Activated T-cell treated with anti-CD3 and anti-CD28 coated beads, Interleukin-2, amount 50 U/mL, for 72 hours (primary cell): ENCODE measurements at regions not wholly inside any gene's neighbourhood (a gene's known extent, or its start where the extent isn't known, plus 50 kb on each side); places are given as distances from the start of the nearest gene placed in this dataset.
"Not testable (repeated sequence)": the region's sequence is repeated elsewhere in the genome, so short reads cannot be mapped to it uniquely, and the experiment has no call there.

Experiments
- ATAC-seq, 2 donors: fragments of 150-1000 bp; cut with Tn5 transposase; replicated peaks in 1 of 2; 2 replicates each; pipeline ENCODE4 v1.10.0; 2021; ENCODE audit warnings: moderate library complexity in 2 of 2, mild to moderate bottlenecking in 1 of 2
- DNase-seq, 2 donors: peaks; one replicate each; pipeline ENCODE4 v3.0.0; 2021 to 2022; ENCODE audit warnings: mixed read lengths in 1 of 2
- H3K27ac Mint-ChIP-seq: one replicate; pipeline ENCODE4 v1.8.0; 2022; ENCODE audit warnings: mild to moderate bottlenecking, moderate library complexity, mixed read lengths
- H3K27me3 Mint-ChIP-seq: one replicate; pipeline ENCODE4 v1.8.0; 2022; ENCODE audit warnings: low read depth, mixed read lengths
- H3K36me3 Mint-ChIP-seq, 2 donors: one replicate each; pipeline ENCODE4 v1.8.0; 2022; ENCODE audit warnings: mixed read lengths in 2 of 2, mild to moderate bottlenecking in 1 of 2; ENCODE audit not compliant: insufficient read depth in 2 of 2
- H3K4me1 Mint-ChIP-seq: one replicate; pipeline ENCODE4 v1.8.0; 2022; ENCODE audit warnings: low read depth, mixed read lengths
- H3K4me3 Mint-ChIP-seq, 2 donors: one replicate each; pipeline ENCODE4 v1.8.0; 2022; ENCODE audit warnings: mild to moderate bottlenecking in 2 of 2, mixed read lengths in 2 of 2, moderate library complexity in 2 of 2
- H3K9me3 Mint-ChIP-seq, 2 donors: one replicate each; pipeline ENCODE4 v1.8.0; 2022; ENCODE audit warnings: mixed read lengths in 2 of 2

- no peaks in the 10 kb centered on the region for H3K36me3 Mint-ChIP-seq
- H3K27ac Mint-ChIP-seq, result no peak overlapping the region
- H3K4me3 Mint-ChIP-seq, result no peak overlapping the region
- H3K4me1 Mint-ChIP-seq, result no peaks in the 10 kb centered on the region
- peaks cover 20% of the 10 kb centered on the region for H3K27me3 Mint-ChIP-seq
- DNase-seq (no peak), ATAC-seq (no peak)
- H3K9me3 Mint-ChIP-seq, result no peaks in the 10 kb centered on the region
These were observed 73.3 kb upstream of the NANOS1 start for GRCh38 chr10:118955951-118956801.

GRCh38 chr10:118956802-118957442, 72.6 kb upstream of the NANOS1 start:
- no peak overlapping the region for H3K27ac Mint-ChIP-seq

DNA sequence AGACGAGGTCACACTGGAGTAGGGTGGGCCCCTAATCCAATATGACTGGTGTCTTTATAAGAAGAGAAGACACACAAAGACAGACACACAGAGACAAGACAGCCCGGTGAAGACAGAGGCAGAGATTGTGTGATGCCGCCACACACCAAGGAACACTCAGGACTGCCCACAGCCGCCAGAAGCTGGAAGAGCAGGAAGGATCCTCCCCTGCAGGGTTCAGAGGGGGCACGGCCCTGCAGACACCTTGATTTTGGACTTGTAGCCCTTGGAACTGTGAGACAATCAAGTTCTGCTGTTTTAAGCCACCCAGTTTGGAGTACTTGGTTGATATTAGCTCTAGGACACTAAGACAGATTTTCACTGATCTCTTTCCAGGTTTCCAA, 72.1 kb upstream of the NANOS1 start:
- DNase-seq (no peak), ATAC-seq (no peak)
- Mint-ChIP-seq H3K4me3 (no peak overlapping the region), H3K4me1 (no peaks in the 10 kb centered on the region), H3K27me3 (peaks cover 20% of the 10 kb centered on the region), H3K9me3 (no peaks in the 10 kb centered on the region), H3K27ac (no peak overlapping the region), H3K36me3 (no peaks in the 10 kb centered on the region)

More at GRCh38 chr10:118956802-118957442, 72.6 kb upstream of the NANOS1 start:
- Mint-ChIP-seq H3K9me3 (no peaks in the 10 kb centered on the region), H3K4me3 (no peak overlapping the region), H3K27me3 (peaks cover 20% of the 10 kb centered on the region), H3K4me1 (no peaks in the 10 kb centered on the region), H3K36me3 (no peaks in the 10 kb centered on the region)
- ATAC-seq, result no peak
- no peak for DNase-seq

- no peak for DNase-seq
- Mint-ChIP-seq H3K27ac (no peak overlapping the region), H3K4me3 (no peak overlapping the region), H3K4me1 (no peaks in the 10 kb centered on the region), H3K36me3 (no peaks in the 10 kb centered on the region), H3K27me3 (peaks cover 22% of the 10 kb centered on the region), H3K9me3 (no peaks in the 10 kb centered on the region)
- no peak for ATAC-seq
These were observed 71.5 kb upstream of the NANOS1 start for GRCh38 chr10:118957966-118958365.

DNA sequence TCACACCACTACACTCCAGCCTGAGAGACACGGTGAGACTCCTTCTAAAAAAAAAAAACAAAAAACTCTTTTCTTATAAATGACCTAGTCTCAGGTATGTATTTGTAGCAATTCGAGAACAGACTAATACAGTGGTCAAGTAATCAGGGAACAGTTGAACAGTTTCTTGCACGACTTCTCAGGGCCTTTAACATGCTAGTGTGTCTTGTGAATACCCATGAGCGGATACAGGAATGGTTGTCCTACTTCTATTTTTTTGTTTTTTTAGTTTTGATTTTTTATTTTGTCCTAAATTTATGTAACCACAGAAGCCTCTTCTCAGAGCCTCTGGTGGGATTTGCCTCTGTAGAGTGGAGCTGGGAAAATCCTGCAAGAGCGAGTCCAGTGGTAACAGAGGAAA, 71.0 kb upstream of the NANOS1 start:
- ATAC-seq (no peak), DNase-seq (no peak)
- Mint-ChIP-seq H3K4me1 (no peaks in the 10 kb centered on the region), H3K27me3 (peaks cover 17% of the 10 kb centered on the region), H3K4me3 (no peak overlapping the region), H3K27ac (no peak overlapping the region), H3K9me3 (no peaks in the 10 kb centered on the region), H3K36me3 (no peaks in the 10 kb centered on the region)

DNA sequence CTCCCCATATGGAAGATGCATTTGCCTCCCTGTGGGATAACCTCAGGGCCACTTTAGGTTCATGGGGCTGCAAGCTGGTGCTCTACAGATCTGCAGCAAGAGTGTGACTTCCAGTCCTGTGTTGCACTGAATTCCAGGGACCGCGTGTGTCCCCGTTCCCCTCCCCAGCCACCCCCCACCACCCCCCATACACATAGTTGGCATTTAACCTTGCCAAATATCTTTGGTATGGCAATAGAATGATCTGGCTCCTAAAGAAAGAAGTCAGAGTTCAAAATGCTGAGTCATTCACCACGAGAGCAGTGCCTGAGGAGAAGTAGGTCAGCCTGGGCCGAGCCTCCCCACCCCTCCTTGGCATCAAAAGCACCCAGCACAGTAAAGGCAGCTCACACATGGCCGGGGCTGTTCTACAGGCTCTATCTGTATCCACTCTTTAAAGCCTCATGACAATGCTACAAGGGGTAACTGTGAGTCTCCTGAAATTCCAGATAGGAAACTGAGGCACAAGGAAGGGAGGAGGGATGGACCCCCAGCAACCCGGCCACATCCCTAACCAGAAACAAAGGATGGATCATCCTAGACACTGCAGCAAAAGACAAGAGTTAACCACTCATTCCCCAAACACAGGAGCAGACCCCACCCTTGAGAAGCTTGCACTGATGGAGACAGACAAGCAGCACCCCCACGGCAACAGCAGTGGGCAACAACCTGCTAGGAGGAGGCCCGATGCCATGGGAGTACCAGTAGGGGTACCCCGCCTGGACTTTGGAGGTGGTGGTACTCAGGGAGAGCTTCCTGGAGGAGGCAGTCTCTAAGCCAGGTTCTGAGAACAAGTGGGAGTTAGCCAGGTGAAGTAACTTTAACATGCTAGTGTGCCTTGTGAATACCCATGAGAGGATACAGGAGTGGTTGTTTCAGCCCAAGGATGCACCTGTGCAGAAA, 70.3 kb upstream of the NANOS1 start:
- ATAC-seq, result no peak
- H3K27ac Mint-ChIP-seq, result no peak overlapping the region

GRCh38 chr10:118960157-118961090, 69.1 kb upstream of the NANOS1 start:
- DNase-seq (no peak), ATAC-seq (no peak)
- Mint-ChIP-seq H3K27me3 (peaks cover 13% of the 10 kb centered on the region), H3K36me3 (no peaks in the 10 kb centered on the region), H3K4me3 (no peak overlapping the region), H3K4me1 (no peaks in the 10 kb centered on the region), H3K9me3 (no peaks in the 10 kb centered on the region), H3K27ac (no peak overlapping the region)

More for the DNA sequence above, 70.3 kb upstream of the NANOS1 start:
- Mint-ChIP-seq H3K4me3 (no peak overlapping the region), H3K9me3 (no peaks in the 10 kb centered on the region), H3K36me3 (no peaks in the 10 kb centered on the region), H3K4me1 (no peaks in the 10 kb centered on the region), H3K27me3 (peaks cover 13% of the 10 kb centered on the region)
- no peak for DNase-seq

- H3K27ac Mint-ChIP-seq, result no peak overlapping the region
- H3K4me1 Mint-ChIP-seq, result no peaks in the 10 kb centered on the region
- no peaks in the 10 kb centered on the region for H3K36me3 Mint-ChIP-seq
- peaks cover 13% of the 10 kb centered on the region for H3K27me3 Mint-ChIP-seq
- no peak overlapping the region for H3K4me3 Mint-ChIP-seq
- no peak for DNase-seq
- no peak for ATAC-seq
- no peaks in the 10 kb centered on the region for H3K9me3 Mint-ChIP-seq
These were observed 68.1 kb upstream of the NANOS1 start for GRCh38 chr10:118961436-118961835.

DNA sequence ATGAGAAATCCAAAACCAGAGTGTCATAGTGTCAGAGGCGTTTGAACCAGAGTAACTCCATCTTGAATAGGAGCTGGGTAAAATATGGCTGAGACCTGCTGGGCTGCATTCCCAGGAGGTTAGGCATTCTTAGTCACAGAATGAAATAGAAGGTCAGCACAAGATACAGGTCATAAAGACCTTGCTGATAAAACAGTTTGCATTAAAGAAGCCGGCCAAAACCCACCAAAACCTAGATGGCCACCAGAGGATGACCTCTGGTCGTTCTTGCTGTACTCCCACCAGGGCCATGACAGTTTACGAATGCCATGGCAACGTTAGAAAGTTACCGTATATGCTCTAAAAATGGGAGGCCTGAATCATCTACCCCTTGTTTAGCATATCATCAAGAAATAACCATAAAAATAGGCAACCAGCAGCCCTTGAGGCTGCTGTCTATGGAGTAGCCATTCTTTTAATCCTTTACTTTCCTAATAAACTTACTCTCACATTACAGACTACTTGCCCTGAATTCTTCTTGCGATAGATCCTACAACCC, 67.1 kb upstream of the NANOS1 start:
- not testable (repeated sequence) for H3K4me1 Mint-ChIP-seq, H3K27ac Mint-ChIP-seq, H3K36me3 Mint-ChIP-seq, H3K4me3 Mint-ChIP-seq, ATAC-seq, DNase-seq, H3K9me3 Mint-ChIP-seq
- H3K27me3 Mint-ChIP-seq, result peaks cover 13% of the 10 kb centered on the region

DNA sequence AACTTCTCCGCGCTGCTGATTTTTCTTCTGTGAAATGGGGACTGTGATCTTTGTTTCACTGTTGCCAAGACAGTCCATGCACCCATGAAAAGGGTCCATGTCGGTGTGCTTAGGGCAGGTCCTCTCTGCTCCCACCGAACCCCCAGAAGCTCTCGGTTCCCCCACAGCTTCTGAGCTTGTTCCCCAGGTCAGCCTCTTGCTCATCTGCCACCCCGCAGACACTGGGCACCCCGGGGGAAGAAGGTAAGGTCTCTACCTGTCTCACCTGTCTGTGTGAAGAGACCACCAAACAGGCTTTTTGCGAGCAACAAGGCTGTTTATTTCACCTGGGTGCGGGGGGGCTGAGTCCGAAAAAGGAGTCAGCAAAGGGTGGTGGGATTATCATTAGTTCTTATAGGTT, 66.2 kb upstream of the NANOS1 start:
- H3K4me1 Mint-ChIP-seq, result no peaks in the 10 kb centered on the region
- no peaks in the 10 kb centered on the region for H3K9me3 Mint-ChIP-seq
- H3K27me3 Mint-ChIP-seq, result peaks cover 13% of the 10 kb centered on the region
- no peaks in the 10 kb centered on the region for H3K36me3 Mint-ChIP-seq
- H3K27ac Mint-ChIP-seq, result no peak overlapping the region
- DNase-seq (no peak), ATAC-seq (no peak)
- no peak overlapping the region for H3K4me3 Mint-ChIP-seq

GRCh38 chr10:118963933-118964332, 65.6 kb upstream of the NANOS1 start:
- ATAC-seq, result no peak
- Mint-ChIP-seq H3K36me3 (no peaks in the 10 kb centered on the region), H3K4me3 (no peak overlapping the region), H3K27me3 (peaks cover 17% of the 10 kb centered on the region), H3K27ac (no peak overlapping the region), H3K9me3 (no peaks in the 10 kb centered on the region), H3K4me1 (no peaks in the 10 kb centered on the region)
- DNase-seq, result no peak

- not testable (repeated sequence) for H3K27ac Mint-ChIP-seq, H3K4me3 Mint-ChIP-seq, H3K36me3 Mint-ChIP-seq, DNase-seq, ATAC-seq, H3K4me1 Mint-ChIP-seq, H3K9me3 Mint-ChIP-seq
- H3K27me3 Mint-ChIP-seq, result peaks cover 21% of the 10 kb centered on the region
These were observed 65.0 kb upstream of the NANOS1 start for GRCh38 chr10:118964476-118964875.
